Transverse colon (tissue), 3 donors: ENCODE measurements at regions not wholly inside any gene's neighbourhood (a gene's known extent, or its start where the extent isn't known, plus 50 kb on each side); places are given as distances from the start of the nearest gene placed in this dataset.

Experiments
- EP300 ChIP-seq: sonication (generic); formaldehyde crosslinking; IDR thresholded peaks from one replicate; pipeline ENCODE4 v1.6.1; 2017; ENCODE audit warnings: antibody characterized with exemption, low read depth
- POLR2A ChIP-seq: fragments of 450-650 bp; IDR thresholded peaks from one replicate; pipeline ENCODE4 v1.6.1; 2016; ENCODE audit warnings: antibody characterized with exemption, mild to moderate bottlenecking, moderate library complexity
- TF ChIP-seq, protein P1 (sequence below), 5 experiments: fragments of 200-600 bp in 3 of 5; fragments of 450-650 bp in 2 of 5; sonication (generic) in 3 of 5; IDR thresholded peaks; 1 replicate in 2 of 5; 2 replicates in 3 of 5; pipeline ENCODE4 v1.5.1; 2016 to 2017; ENCODE audit warnings: antibody characterized with exemption in 5 of 5, inconsistent platforms in 3 of 5, mild to moderate bottlenecking in 2 of 5, moderate library complexity in 1 of 5

DNA sequence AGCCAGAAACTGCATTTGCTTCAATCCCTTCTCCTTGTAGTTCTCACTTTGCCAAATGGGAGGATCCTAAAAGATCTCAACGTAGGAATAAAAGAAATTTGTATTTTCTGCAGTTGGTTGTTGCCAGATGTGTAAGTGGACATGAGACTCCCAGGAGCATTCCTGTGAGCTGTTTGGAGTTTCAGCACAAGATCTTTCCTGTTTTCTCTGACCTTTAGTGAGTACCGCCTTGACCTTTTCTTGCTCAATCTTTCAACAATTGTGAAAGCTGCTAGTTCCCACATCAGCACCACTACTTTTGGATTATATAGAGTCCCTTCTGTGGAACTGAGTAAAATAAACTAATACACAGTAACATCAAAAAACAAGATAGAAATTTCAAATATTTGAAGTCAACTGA is 683.8 kb upstream of the PABPC4L start:
- TF ChIP-seq, protein P1, sequence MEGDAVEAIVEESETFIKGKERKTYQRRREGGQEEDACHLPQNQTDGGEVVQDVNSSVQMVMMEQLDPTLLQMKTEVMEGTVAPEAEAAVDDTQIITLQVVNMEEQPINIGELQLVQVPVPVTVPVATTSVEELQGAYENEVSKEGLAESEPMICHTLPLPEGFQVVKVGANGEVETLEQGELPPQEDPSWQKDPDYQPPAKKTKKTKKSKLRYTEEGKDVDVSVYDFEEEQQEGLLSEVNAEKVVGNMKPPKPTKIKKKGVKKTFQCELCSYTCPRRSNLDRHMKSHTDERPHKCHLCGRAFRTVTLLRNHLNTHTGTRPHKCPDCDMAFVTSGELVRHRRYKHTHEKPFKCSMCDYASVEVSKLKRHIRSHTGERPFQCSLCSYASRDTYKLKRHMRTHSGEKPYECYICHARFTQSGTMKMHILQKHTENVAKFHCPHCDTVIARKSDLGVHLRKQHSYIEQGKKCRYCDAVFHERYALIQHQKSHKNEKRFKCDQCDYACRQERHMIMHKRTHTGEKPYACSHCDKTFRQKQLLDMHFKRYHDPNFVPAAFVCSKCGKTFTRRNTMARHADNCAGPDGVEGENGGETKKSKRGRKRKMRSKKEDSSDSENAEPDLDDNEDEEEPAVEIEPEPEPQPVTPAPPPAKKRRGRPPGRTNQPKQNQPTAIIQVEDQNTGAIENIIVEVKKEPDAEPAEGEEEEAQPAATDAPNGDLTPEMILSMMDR (IDR thresholded peaks at IDR 0.05) = no peak
- TF ChIP-seq EP300 (no peak), POLR2A (no peak)
